ENCODE measurements at regions not wholly inside any gene's neighbourhood (a gene's known extent, or its start where the extent isn't known, plus 50 kb on each side); places are given as distances from the start of the nearest gene placed in this dataset.

GRCh38 chr11:119932828-119933562 is 204.0 kb upstream of the NECTIN1 start:
- no peak for TF ChIP-seq CTCF (IDR thresholded peaks at IDR 0.05; ENCODE audit: poor library complexity, severe bottlenecking)
- no peak for TF ChIP-seq TAF1 (IDR thresholded peaks at IDR 0.05; ENCODE audit: low read depth)
- TF ChIP-seq EZH2 (IDR thresholded peaks at IDR 0.05; ENCODE audit: borderline replicate concordance, insufficient read depth, low read length, poor library complexity, severe bottlenecking), result no peak
